Left ventricle myocardium inferior (tissue), 1 donor: ENCODE measurements at regions not wholly inside any gene's neighbourhood (a gene's known extent, or its start where the extent isn't known, plus 50 kb on each side); places are given as distances from the start of the nearest gene placed in this dataset.

Experiments
- DNase-seq: peaks from one replicate; pipeline ENCODE4 v3.0.0-alpha.2; 2020
- H3K27ac ChIP-seq: fragments of 200-600 bp; replicated peaks from 2 replicates; pipeline ENCODE4 v1.8.0; 2021
- H3K27me3 ChIP-seq: fragments of 200-600 bp; 2 replicates; pipeline ENCODE4 v1.8.0; 2021; ENCODE audit warnings: low read depth
- H3K36me3 ChIP-seq: fragments of 200-600 bp; 2 replicates; pipeline ENCODE4 v1.8.0; 2021
- H3K4me1 ChIP-seq: fragments of 200-600 bp; 2 replicates; pipeline ENCODE4 v1.8.0; 2021
- H3K4me3 ChIP-seq: fragments of 200-600 bp; 2 replicates; pipeline ENCODE4 v1.8.0; 2021; ENCODE audit warnings: mild to moderate bottlenecking, moderate library complexity
- H3K9me3 ChIP-seq: fragments of 200-600 bp; replicated peaks from 2 replicates; pipeline ENCODE4 v1.8.0; 2021
- CTCF ChIP-seq: fragments of 200-600 bp; IDR thresholded peaks from 2 replicates; pipeline ENCODE4 v1.8.0; 2021; ENCODE audit warnings: antibody characterized with exemption, mild to moderate bottlenecking, borderline replicate concordance
- intact Hi-C: fragments of 100-400 bp; cut with micrococcal nuclease; formaldehyde crosslinking; loops from one replicate; pipeline ENCODE4 v1.11.0; 2022
- donor health status: DM: no; HTN: yes; CAD: no; lungs with severe emphysema.

- TF ChIP-seq CTCF: no peak
- DNase-seq: no peak
- intact Hi-C loops: no loop called here
- H3K9me3 ChIP-seq: peaks cover 6% of the 10 kb centered on the region
- H3K4me1 ChIP-seq: no peaks in the 10 kb centered on the region
- no peak overlapping the region for H3K4me3 ChIP-seq
- H3K36me3 ChIP-seq: no peaks in the 10 kb centered on the region
- no peak overlapping the region for H3K27ac ChIP-seq
- peaks cover 10% of the 10 kb centered on the region for H3K27me3 ChIP-seq
Measured at GRCh38 chr12:126434412-126434985, 1369.3 kb downstream of the AACS start.

- H3K4me1 ChIP-seq: no peaks in the 10 kb centered on the region
- H3K27me3 ChIP-seq: peaks cover 10% of the 10 kb centered on the region
- H3K36me3 ChIP-seq: no peaks in the 10 kb centered on the region
- intact Hi-C loops: no loop called here
- TF ChIP-seq CTCF: no peak
- H3K4me3 ChIP-seq: no peak overlapping the region
- no peak for DNase-seq
- no peaks in the 10 kb centered on the region for H3K9me3 ChIP-seq
- H3K27ac ChIP-seq: no peak overlapping the region
Measured at GRCh38 chr12:126436041-126436440, 1370.8 kb downstream of the AACS start.

GRCh38 chr12:126437934-126438333, 1372.7 kb downstream of the AACS start:
- DNase-seq: no peak
- Histone ChIP-seq H3K9me3 (no peaks in the 10 kb centered on the region), H3K4me3 (no peak overlapping the region), H3K27ac (no peak overlapping the region), H3K27me3 (peaks cover 10% of the 10 kb centered on the region), H3K4me1 (no peaks in the 10 kb centered on the region), H3K36me3 (no peaks in the 10 kb centered on the region)
- intact Hi-C loops: no loop called here
- TF ChIP-seq CTCF: no peak

GRCh38 chr12:126443977-126444376, 1378.7 kb downstream of the AACS start:
- Histone ChIP-seq H3K9me3 (no peaks in the 10 kb centered on the region), H3K4me3 (no peak overlapping the region)
- TF ChIP-seq CTCF: no peak

GRCh38 chr12:126447346-126447745, 1382.1 kb downstream of the AACS start:
- Histone ChIP-seq H3K27me3 (no peaks in the 10 kb centered on the region), H3K27ac (no peak overlapping the region), H3K4me1 (no peaks in the 10 kb centered on the region), H3K9me3 (no peaks in the 10 kb centered on the region), H3K36me3 (no peaks in the 10 kb centered on the region), H3K4me3 (no peak overlapping the region)
- intact Hi-C loops: no loop called here
- no peak for DNase-seq
- no peak for TF ChIP-seq CTCF

More at GRCh38 chr12:126443977-126444376, 1378.7 kb downstream of the AACS start:
- Histone ChIP-seq H3K36me3 (no peaks in the 10 kb centered on the region), H3K4me1 (no peaks in the 10 kb centered on the region), H3K27ac (no peak overlapping the region), H3K27me3 (no peaks in the 10 kb centered on the region)
- intact Hi-C loops: no loop called here
- no peak for DNase-seq
